OCI-LY3 (cell line): ENCODE measurements at regions not wholly inside any gene's neighbourhood (a gene's known extent, or its start where the extent isn't known, plus 50 kb on each side); places are given as distances from the start of the nearest gene placed in this dataset.

Experiments
- CTCF ChIP-seq: fragments of 200-600, 300-600 bp; sonication (generic); IDR thresholded peaks from 2 replicates; pipeline ENCODE4 v1.5.1; 2014; ENCODE audit warnings: antibody characterized with exemption, low read length, low read depth
- EZH2phosphoT487 ChIP-seq: fragments of 200-600 bp; shearing (Covaris generic); IDR thresholded peaks from 2 replicates; pipeline ENCODE4 v1.6.1; 2018; ENCODE audit warnings: antibody characterized with exemption, mixed run types, low read depth

GRCh38 chr10:44627591-44628354 lies 242.9 kb upstream of the CXCL12 start:
- TF ChIP-seq CTCF = no peak
- TF ChIP-seq EZH2phosphoT487 = no peak
